Neural crest cell (in vitro differentiated cells): ENCODE measurements at regions not wholly inside any gene's neighbourhood (a gene's known extent, or its start where the extent isn't known, plus 50 kb on each side); places are given as distances from the start of the nearest gene placed in this dataset.

Source experiments
- DNase-seq: peaks from one replicate; pipeline ENCODE4 v3.0.0; 2021; ENCODE audit warnings: low read depth, mixed read lengths, low spot score
- H3K27ac Mint-ChIP-seq: one replicate; pipeline ENCODE4 v1.8.0; 2021; ENCODE audit warnings: mild to moderate bottlenecking, mixed read lengths; ENCODE audit not compliant: unreplicated experiment
- H3K27me3 Mint-ChIP-seq: 2 replicates; pipeline ENCODE4 v1.8.0; 2021; ENCODE audit warnings: low read depth, mild to moderate bottlenecking, mixed read lengths
- H3K36me3 Mint-ChIP-seq: 2 replicates; pipeline ENCODE4 v1.8.0; 2021; ENCODE audit warnings: low read depth, mild to moderate bottlenecking, mixed read lengths
- H3K4me1 Mint-ChIP-seq: 2 replicates; pipeline ENCODE4 v1.8.0; 2021; ENCODE audit warnings: mixed read lengths
- H3K4me3 Mint-ChIP-seq: one replicate; pipeline ENCODE4 v1.8.0; 2021; ENCODE audit warnings: mild to moderate bottlenecking, mixed read lengths
- H3K9me3 Mint-ChIP-seq: 2 replicates; pipeline ENCODE4 v1.8.0; 2021; ENCODE audit warnings: mixed read lengths
- CTCF ChIP-seq: fragments of 200-600 bp; sonication (generic); conservative IDR thresholded peaks from 2 replicates; pipeline ENCODE4 v1.5.0; 2021; ENCODE audit warnings: antibody characterized with exemption, mild to moderate bottlenecking

DNA sequence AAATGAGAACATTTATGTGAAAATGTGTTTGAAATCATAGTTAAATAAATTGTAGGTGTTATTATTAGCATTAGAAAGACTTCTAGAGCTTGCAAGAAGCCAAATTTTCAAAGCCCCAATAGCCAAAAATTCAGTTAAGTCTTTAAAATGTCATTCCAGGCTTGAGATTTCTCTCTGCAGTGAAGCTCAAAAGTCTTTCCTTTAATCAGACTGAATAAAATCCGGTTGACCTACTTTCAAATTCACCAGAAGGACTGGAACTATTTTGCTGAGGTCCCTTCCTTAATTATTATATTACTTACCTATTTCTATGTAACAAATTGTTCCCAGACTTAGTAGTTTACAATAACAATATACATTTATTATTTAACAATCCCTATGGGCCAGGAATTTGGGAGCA lies 112.2 kb upstream of the TRPM3 start:
- H3K9me3 Mint-ChIP-seq: peaks cover 8% of the 10 kb centered on the region
- H3K4me3 Mint-ChIP-seq: no peak overlapping the region
- H3K27ac Mint-ChIP-seq: no peak overlapping the region
- DNase-seq: no peak
- H3K4me1 Mint-ChIP-seq: no peaks in the 10 kb centered on the region
- no peak for TF ChIP-seq CTCF
- H3K36me3 Mint-ChIP-seq: no peaks in the 10 kb centered on the region
- H3K27me3 Mint-ChIP-seq: no peaks in the 10 kb centered on the region

- no peak overlapping the region for H3K27ac Mint-ChIP-seq
- DNase-seq: no peak
- no peaks in the 10 kb centered on the region for H3K4me1 Mint-ChIP-seq
- H3K9me3 Mint-ChIP-seq: peaks cover 6% of the 10 kb centered on the region
- H3K4me3 Mint-ChIP-seq: no peak overlapping the region
- no peaks in the 10 kb centered on the region for H3K27me3 Mint-ChIP-seq
- H3K36me3 Mint-ChIP-seq: peaks cover 4% of the 10 kb centered on the region
- TF ChIP-seq CTCF: no peak
These were observed 102.6 kb upstream of the TRPM3 start for GRCh38 chr9:71223953-71224538.

- TF ChIP-seq CTCF: no peak
- no peak for DNase-seq
- H3K4me3 Mint-ChIP-seq: no peak overlapping the region
- no peaks in the 10 kb centered on the region for H3K4me1 Mint-ChIP-seq
- H3K27me3 Mint-ChIP-seq: no peaks in the 10 kb centered on the region
- no peaks in the 10 kb centered on the region for H3K36me3 Mint-ChIP-seq
- no peak overlapping the region for H3K27ac Mint-ChIP-seq
- H3K9me3 Mint-ChIP-seq: peaks cover 5% of the 10 kb centered on the region
These were observed 97.4 kb upstream of the TRPM3 start for GRCh38 chr9:71218774-71219173.

- DNase-seq: no peak
- H3K4me1 Mint-ChIP-seq: no peaks in the 10 kb centered on the region
- no peak overlapping the region for H3K4me3 Mint-ChIP-seq
- no peak overlapping the region for H3K27ac Mint-ChIP-seq
- H3K36me3 Mint-ChIP-seq: peaks cover 3% of the 10 kb centered on the region
- no peak for TF ChIP-seq CTCF
- peaks cover 13% of the 10 kb centered on the region for H3K9me3 Mint-ChIP-seq
- no peaks in the 10 kb centered on the region for H3K27me3 Mint-ChIP-seq
These were observed 92.2 kb upstream of the TRPM3 start for GRCh38 chr9:71213633-71214032.

GRCh38 chr9:71210326-71210725 lies 88.9 kb upstream of the TRPM3 start:
- no peak for TF ChIP-seq CTCF
- H3K27ac Mint-ChIP-seq: no peak overlapping the region
- H3K27me3 Mint-ChIP-seq: no peaks in the 10 kb centered on the region
- no peak for DNase-seq
- H3K9me3 Mint-ChIP-seq: peaks cover 10% of the 10 kb centered on the region
- no peaks in the 10 kb centered on the region for H3K4me1 Mint-ChIP-seq
- no peak overlapping the region for H3K4me3 Mint-ChIP-seq
- peaks cover 3% of the 10 kb centered on the region for H3K36me3 Mint-ChIP-seq
